T-helper 2 cell (primary cell): ENCODE measurements at regions not wholly inside any gene's neighbourhood (a gene's known extent, or its start where the extent isn't known, plus 50 kb on each side); places are given as distances from the start of the nearest gene placed in this dataset.

Source experiments
- DNase-seq, 5 experiments: peaks; one replicate each; pipeline versions ENCODE4 v3.0.0 to v3.0.0-alpha.2; 2012 to 2022

GRCh38 chr14:96980835-96981234 lies 183.7 kb downstream of the VRK1 start:
- DNase-seq = no peak

DNA sequence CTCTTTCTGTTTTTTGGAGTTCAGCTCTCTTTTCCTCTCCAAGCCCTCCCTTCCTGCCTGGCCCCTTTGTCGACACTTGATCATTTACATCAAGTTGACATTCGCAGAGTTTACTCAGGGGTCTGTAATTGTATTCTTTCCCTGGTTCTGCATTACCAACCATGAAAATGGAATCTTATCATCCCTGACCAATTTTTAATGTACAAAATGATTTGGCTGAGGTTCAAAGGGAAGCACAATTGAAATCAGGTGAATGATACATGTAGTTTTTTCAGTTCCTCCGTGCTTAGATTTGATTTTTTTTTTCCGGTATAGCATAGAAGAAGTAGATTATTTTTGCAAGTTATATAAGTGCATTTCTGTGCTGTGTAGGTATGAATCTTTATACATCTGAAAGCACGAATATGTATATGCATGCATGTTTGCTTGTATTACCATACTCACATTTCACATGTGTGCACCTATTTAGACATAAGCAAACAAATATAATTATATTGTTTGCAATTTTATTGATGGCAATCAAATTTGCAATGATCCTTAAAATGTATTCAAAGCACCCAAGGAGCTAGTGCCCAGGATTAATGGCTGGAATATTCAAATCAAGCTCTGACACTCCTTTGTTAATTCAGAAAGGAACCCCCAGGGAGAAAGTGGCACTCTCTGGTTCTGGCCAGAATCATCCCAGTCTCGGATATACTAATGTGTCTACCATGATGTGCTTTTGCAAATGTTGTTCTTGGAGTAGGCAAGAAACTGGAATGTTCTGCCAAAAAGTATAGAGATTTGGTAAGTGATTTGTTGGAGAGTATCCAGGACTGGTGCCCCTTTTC lies 189.3 kb downstream of the VRK1 start:
- no peak for DNase-seq

DNA sequence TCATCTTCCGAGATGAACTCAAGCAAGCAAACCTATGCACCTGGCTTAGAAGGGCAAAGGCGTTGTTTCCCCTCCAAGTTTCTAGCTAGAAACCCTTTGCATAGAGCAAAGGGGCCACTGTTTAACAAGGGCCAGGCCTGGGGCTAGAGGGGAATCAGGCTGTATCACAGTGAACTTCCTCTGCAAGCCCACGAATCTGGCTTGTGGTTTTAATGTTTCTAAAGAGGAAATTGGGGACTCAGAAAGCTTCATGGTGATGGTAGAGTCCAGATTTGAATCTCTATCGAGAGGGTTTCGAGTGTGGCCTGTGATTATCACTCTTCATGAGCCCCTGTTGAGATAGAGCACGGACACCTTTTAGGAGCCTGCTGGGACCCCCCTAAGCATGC lies 189.9 kb downstream of the VRK1 start:
- peak in 1 of 5 experiments; percentile 84 for DNase-seq

DNA sequence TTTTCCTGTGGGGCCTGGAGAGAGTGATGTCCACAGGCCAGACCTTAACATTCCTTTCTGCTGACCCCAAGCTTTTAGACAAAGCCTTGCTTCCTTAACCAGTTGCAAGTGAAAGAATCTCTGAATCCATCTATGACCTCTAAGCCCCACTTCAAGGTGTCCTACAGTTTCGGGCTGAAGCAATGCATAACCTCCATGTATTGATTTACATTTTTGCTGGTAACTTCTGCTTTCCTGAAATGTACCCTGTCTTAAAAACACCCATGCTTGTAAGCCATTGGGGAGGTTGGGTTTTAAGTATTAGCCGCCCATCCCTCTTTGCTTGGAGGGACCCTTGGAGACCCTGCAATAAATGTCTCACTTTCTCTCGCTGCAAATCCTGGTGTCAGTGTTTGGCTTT lies 190.6 kb downstream of the VRK1 start:
- no peak for DNase-seq

- no peak for DNase-seq
Observed at GRCh38 chr14:96989306-96989705, 192.1 kb downstream of the VRK1 start.

GRCh38 chr14:96991226-96991625 lies 194.0 kb downstream of the VRK1 start:
- no peak for DNase-seq

GRCh38 chr14:96994999-96995398 lies 197.8 kb downstream of the VRK1 start:
- DNase-seq = no peak

DNA sequence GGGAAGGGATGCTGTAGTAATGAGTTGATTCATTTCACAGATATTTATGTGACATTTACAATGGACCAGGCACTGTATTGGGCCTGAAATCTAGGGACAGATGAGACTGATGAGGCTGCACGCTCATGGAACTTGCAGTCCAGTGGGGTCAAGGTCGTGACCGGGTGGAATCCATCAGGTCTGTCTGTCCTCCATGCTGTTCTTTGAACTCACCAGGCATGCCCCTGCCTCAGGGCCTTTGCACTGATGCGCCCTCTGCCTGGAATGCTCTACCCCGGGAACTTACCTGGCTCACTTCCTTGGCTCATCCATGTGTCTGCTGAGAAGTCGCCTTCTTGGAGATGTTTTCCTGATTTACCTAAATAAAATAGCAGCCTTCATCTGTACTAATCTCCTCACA lies 200.1 kb downstream of the VRK1 start:
- DNase-seq = no peak

- no peak for DNase-seq
Observed at GRCh38 chr14:96997996-96998395, 200.8 kb downstream of the VRK1 start.

DNA sequence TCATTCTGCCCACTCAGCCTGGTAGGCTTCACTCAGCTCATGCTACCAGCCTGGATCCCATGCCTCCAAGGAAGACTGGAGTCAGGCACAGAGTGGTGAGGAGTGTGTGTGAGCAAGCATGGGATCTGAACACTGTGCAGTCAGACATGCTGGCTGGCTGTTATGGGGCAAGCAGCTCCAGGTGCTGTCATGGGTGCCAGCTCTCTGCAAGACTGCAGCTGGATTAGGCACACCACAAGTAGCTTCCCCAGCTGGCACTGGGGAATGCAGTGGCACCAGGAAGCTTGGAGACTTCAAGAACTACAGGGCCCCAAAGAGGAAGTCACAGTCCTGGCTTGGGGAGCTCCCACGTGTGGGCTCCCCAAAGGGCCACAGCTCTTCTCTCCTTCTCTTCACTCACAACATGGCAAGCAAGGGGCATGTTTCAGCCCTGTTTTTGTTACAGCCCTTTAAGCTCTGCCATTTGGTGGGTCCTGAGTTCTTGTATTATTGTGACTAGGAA lies 202.5 kb downstream of the VRK1 start:
- DNase-seq = no peak

GRCh38 chr14:97002454-97002853 lies 205.3 kb downstream of the VRK1 start:
- DNase-seq = no peak

DNA sequence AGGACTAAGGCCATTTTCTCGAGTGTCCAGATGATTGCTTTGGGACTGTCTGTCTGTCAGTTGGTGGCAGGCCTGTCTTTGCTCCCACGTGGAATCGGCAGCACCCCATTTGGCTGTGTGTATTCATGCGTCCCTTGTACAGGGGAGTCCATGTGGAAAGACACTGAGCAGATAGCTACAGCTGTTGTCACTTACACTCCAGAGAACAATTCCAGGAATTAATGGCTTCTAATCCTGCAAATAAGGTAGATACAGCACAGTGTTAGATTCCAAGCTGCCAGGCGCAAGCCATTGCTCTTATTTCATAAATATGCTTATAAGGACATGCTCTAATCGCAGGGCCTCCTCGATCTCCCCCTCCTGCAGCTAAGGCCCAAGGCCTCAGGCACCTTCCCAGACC lies 208.8 kb downstream of the VRK1 start:
- DNase-seq = no peak

DNA sequence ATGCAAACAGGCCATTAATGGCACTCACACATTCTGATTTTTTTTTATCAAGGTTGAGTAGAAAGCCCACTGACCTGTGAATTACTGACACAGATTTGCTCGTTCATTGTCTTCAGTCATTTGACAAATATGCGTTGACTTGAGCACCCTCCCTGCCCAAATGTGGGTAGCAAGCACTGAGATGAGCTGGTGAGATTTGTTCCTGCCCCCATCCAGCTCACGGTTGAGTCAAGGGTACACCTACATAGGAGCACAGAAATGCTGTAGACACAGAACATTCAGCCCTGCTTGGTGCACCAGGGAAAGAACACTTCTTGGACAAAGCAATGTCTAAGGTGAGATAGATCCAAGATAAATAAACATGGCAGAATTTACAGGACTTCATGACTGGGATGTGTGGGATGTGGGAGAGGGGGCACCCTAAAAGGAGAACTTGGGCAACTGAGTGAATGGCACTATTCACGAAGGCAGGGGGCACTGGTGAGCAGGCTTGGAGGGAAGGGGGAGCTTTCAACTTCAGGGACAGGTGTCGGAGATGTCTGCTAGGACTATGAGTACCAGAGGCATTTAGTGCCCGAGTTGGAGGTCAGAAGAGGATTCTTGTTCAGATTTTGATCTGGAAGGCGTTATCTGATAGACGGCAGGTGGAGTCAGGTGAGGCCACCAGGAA lies 213.4 kb downstream of the VRK1 start:
- peak in 1 of 5 experiments; percentile 22 for DNase-seq

- DNase-seq = no peak
Observed at GRCh38 chr14:97013878-97014277, 216.7 kb downstream of the VRK1 start.

DNA sequence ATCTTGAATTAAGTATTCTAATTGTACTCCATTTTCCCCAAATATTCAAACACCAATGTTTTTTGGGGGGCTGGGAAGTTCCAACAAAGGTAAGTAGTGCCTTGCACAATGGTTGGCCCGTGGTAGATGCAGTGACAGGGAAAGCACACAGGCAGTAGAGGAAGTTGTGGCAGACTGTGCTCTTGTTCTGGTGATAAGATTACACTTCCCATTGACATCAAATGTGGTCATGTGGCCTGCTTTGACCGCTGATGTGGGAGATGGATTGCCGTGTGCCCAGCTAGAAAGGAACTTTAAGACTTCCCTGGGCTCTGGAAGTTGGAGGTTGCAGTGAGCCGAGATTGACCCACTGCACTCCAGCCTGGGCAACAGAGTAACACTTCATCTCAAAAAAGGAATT lies 223.8 kb downstream of the VRK1 start:
- DNase-seq = peak in 1 of 5 experiments; percentile 57

DNA sequence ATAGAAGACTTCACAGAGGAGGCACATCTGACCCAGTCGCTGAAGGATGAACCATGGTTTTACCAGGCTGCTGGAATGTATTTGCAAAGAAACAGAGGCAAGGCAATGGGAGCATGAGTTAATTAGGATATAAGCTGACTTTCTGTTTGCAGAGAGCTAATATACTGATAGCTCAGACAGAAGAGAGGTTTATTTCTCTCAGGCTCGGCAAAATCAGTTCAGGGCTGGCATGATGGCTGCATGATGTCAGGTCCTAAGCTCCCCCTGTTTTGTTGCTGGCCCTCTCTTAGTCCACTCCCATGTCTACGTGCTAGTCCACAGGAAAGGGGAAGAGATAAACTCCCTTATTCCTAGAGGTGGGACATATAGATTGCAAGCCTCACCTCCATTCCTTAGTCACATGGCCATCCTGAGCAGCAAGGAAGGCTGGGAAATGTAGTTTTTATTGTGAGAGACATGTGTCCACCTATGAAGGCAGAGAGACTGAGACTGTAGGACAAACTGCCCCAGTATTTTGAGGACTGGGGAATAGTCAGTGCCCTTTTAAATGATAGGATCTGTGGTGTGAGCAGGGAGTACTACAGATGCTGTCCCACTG lies 224.5 kb downstream of the VRK1 start:
- no peak for DNase-seq

- DNase-seq = no peak
Observed at GRCh38 chr14:97022741-97023140, 225.6 kb downstream of the VRK1 start.

GRCh38 chr14:97023871-97024270 lies 226.7 kb downstream of the VRK1 start:
- no peak for DNase-seq

- no peak for DNase-seq
Observed at GRCh38 chr14:97024300-97024699, 227.1 kb downstream of the VRK1 start.

DNA sequence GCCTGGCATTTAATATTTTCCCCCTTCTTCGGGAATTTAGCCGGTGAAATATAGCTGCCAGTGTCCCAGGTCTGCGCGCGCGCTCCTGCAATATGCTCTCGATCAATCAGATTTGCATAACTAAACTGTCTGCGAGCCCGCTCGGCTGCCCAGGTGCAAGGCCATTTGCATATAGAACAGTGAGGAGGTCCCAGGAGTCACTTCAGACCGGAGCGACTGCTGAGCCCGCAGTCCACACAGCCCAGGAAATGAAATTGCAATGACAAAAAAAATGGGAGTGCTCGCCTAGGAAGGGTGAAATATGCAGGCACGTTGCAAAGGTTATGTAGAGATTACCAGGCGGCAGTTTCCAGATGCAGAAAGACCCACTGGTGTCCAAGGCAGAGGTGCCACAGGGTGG lies 228.5 kb downstream of the VRK1 start:
- DNase-seq = no peak

DNA sequence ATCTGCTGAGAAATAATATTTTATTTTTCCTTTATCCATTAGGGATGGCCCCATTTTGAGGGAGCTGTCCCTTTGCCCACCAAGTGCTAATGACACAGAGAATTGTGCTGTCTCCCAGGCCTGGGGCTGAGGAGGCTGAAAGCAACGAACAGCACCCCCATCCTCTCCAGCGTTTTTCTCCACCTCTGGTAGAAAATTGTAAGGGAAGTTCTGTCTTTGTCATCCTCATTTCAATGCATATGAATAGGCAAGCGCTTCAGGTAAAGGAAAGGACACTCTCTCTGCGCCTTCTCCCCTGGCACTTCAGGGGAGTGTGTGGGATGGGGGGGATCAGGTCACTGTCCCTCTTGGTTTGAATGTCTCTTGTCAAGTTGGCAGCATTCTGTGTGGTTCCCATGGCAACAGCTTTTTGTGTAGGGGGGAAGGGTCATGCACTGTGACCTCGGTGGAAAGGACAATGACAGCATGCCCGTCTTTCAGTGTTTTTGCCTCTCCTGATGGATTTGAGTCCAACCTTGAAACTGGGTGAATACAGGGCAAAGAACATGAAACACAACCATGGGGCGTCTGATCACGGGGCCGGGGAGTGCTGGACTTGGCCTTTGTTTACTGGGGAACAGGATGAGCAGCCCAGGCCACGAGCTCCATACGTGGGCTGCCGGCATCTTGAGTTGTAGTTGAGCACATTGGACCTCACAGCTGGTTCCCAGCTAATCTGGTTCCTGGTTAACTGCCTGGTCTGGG lies 230.2 kb downstream of the VRK1 start:
- DNase-seq = no peak

- no peak for DNase-seq
Observed at GRCh38 chr14:97028382-97028781, 231.2 kb downstream of the VRK1 start.

- DNase-seq = no peak
Observed at GRCh38 chr14:97029800-97030199, 232.6 kb downstream of the VRK1 start.
